HuH-7.5 (cell line): ENCODE measurements at regions not wholly inside any gene's neighbourhood (a gene's known extent, or its start where the extent isn't known, plus 50 kb on each side); places are given as distances from the start of the nearest gene placed in this dataset.
A peak's percentile ranks its signal among the peaks of the same experiment; 100 is the strongest.

Experiments
- DNase-seq: peaks from one replicate; pipeline ENCODE4 v3.0.0; 2011; ENCODE audit warnings: low spot score

- no peak for DNase-seq
These were observed 152.0 kb downstream of the KCNA5 start for GRCh38 chr12:5195691-5196090.

GRCh38 chr12:5197131-5197530 is 153.5 kb downstream of the KCNA5 start:
- DNase-seq: no peak

GRCh38 chr12:5197656-5198055 is 154.0 kb downstream of the KCNA5 start:
- no peak for DNase-seq

GRCh38 chr12:5200278-5201087 is 156.8 kb downstream of the KCNA5 start:
- DNase-seq: peak; percentile 60

- DNase-seq: no peak
These were observed 158.0 kb downstream of the KCNA5 start for GRCh38 chr12:5201554-5202218.

- DNase-seq: peak; percentile 43
These were observed 159.6 kb downstream of the KCNA5 start for GRCh38 chr12:5203274-5203673.

GRCh38 chr12:5203720-5204119 is 160.0 kb downstream of the KCNA5 start:
- DNase-seq: no peak

GRCh38 chr12:5204271-5204670 is 160.6 kb downstream of the KCNA5 start:
- no peak for DNase-seq

- no peak for DNase-seq
These were observed 161.2 kb downstream of the KCNA5 start for GRCh38 chr12:5204831-5205230.

- DNase-seq: no peak
These were observed 162.9 kb downstream of the KCNA5 start for GRCh38 chr12:5206401-5207175.

GRCh38 chr12:5210179-5210922 is 166.7 kb downstream of the KCNA5 start:
- no peak for DNase-seq

- no peak for DNase-seq
These were observed 167.2 kb downstream of the KCNA5 start for GRCh38 chr12:5210923-5211290.

GRCh38 chr12:5213336-5213735 is 169.7 kb downstream of the KCNA5 start:
- no peak for DNase-seq

- DNase-seq: no peak
These were observed 170.3 kb downstream of the KCNA5 start for GRCh38 chr12:5213990-5214389.

- DNase-seq: no peak
These were observed 174.3 kb downstream of the KCNA5 start for GRCh38 chr12:5217936-5218335.

GRCh38 chr12:5220099-5220498 is 176.4 kb downstream of the KCNA5 start:
- DNase-seq: no peak

GRCh38 chr12:5220835-5221234 is 177.2 kb downstream of the KCNA5 start:
- no peak for DNase-seq

GRCh38 chr12:5222011-5222461 is 178.4 kb downstream of the KCNA5 start:
- no peak for DNase-seq

- no peak for DNase-seq
These were observed 179.1 kb downstream of the KCNA5 start for GRCh38 chr12:5222729-5223128.

- no peak for DNase-seq
These were observed 180.2 kb downstream of the KCNA5 start for GRCh38 chr12:5223881-5224280.

GRCh38 chr12:5226581-5226980 is 182.9 kb downstream of the KCNA5 start:
- DNase-seq: no peak

- DNase-seq: no peak
These were observed 184.2 kb downstream of the KCNA5 start for GRCh38 chr12:5227708-5228373.
